DND-41 (cell line): ENCODE measurements at regions not wholly inside any gene's neighbourhood (a gene's known extent, or its start where the extent isn't known, plus 50 kb on each side); places are given as distances from the start of the nearest gene placed in this dataset.

ENCODE experiments used
- ATAC-seq: fragments of 200-7000 bp; cut with Tn5 transposase; 3 replicates; pipeline ENCODE4 v1.9.1; 2021; ENCODE audit warnings: low read depth; ENCODE audit not compliant: insufficient read depth
- DNase-seq: peaks from one replicate; pipeline ENCODE4 v3.0.0-alpha.2; 2020
- H2AFZ ChIP-seq: 2 replicates; pipeline ENCODE4 v1.6.0; 2012; ENCODE audit warnings: low read depth, low read length
- H3K27ac ChIP-seq: 2 replicates; pipeline ENCODE4 v1.5.1; 2012; ENCODE audit warnings: low read length, inconsistent platforms
- H3K27me3 ChIP-seq: fragments of 200-600 bp; sonication (generic); 2 replicates; pipeline ENCODE4 v1.6.0; 2012; ENCODE audit warnings: low read length, mild to moderate bottlenecking, inconsistent platforms; ENCODE audit not compliant: insufficient read depth, poor library complexity
- H3K36me3 ChIP-seq: 2 replicates; pipeline ENCODE4 v1.5.1; 2012; ENCODE audit warnings: low read length, inconsistent platforms; ENCODE audit not compliant: insufficient read depth
- H3K4me1 ChIP-seq: 2 replicates; pipeline ENCODE4 v1.5.1; 2012; ENCODE audit warnings: mild to moderate bottlenecking, low read length; ENCODE audit not compliant: insufficient read depth
- H3K4me2 ChIP-seq: 2 replicates; pipeline ENCODE4 v1.6.0; 2012; ENCODE audit warnings: mild to moderate bottlenecking, moderate library complexity, low read length, inconsistent platforms; ENCODE audit not compliant: insufficient read depth
- H3K4me3 ChIP-seq, 2 experiments: fragments of 200-600 bp in 1 of 2; shearing (Covaris generic) in 1 of 2; 2 replicates each; pipeline ENCODE4 v1.5.1; 2012 to 2016; ENCODE audit warnings: inconsistent platforms in 2 of 2, low read length in 2 of 2, mild to moderate bottlenecking in 2 of 2, low read depth in 1 of 2, moderate library complexity in 1 of 2
- H3K79me2 ChIP-seq: 2 replicates; pipeline ENCODE4 v1.6.0; 2012; ENCODE audit warnings: low read length, inconsistent platforms; ENCODE audit not compliant: insufficient read depth
- H3K9ac ChIP-seq: 2 replicates; pipeline ENCODE4 v1.6.0; 2012; ENCODE audit warnings: low read depth, mild to moderate bottlenecking, inconsistent platforms, low read length, moderate library complexity
- H3K9me3 ChIP-seq: 2 replicates; pipeline ENCODE4 v1.5.1; 2012; ENCODE audit warnings: low read length, moderate library complexity, mild to moderate bottlenecking, inconsistent platforms; ENCODE audit not compliant: insufficient read depth, severe bottlenecking
- H4K20me1 ChIP-seq: 2 replicates; pipeline ENCODE4 v1.6.0; 2012; ENCODE audit warnings: low read length; ENCODE audit not compliant: insufficient read depth
- EZH2 ChIP-seq: IDR thresholded peaks from 3 replicates; pipeline ENCODE4 v1.6.1; 2012; ENCODE audit warnings: borderline replicate concordance, low read depth, mild to moderate bottlenecking, moderate library complexity, low read length, inconsistent platforms; ENCODE audit not compliant: severe bottlenecking
- TF ChIP-seq, protein P1 (sequence below): IDR thresholded peaks from 2 replicates; pipeline ENCODE4 v1.5.1; 2012; ENCODE audit warnings: borderline replicate concordance, low read length, moderate library complexity, mild to moderate bottlenecking; ENCODE audit not compliant: poor library complexity, severe bottlenecking; ENCODE audit errors: extremely low read depth

DNA sequence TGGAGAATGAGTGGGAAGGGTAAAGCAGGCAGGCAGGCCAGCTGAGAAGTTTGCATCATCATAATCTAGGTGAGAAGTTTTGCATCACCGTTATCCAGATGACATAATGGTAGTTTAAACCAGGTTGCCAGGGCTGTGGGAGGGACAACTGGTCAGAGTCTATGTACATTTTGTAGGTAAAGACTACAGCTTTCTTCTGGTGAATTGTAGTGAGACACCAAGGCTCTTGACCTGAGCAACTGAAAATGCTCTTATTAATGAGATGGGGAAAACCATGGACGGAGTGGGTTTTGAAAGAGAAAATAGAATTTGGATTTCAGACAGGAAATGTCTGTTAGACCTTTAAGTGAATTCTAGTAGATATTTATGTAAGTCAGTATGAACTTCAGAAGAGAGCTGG lies 76.0 kb upstream of the VEGFC start:
- no peak overlapping the region for H3K9ac ChIP-seq
- ATAC-seq (no peak), DNase-seq (no peak)
- no peak overlapping the region for H3K4me2 ChIP-seq
- TF ChIP-seq, protein P1, sequence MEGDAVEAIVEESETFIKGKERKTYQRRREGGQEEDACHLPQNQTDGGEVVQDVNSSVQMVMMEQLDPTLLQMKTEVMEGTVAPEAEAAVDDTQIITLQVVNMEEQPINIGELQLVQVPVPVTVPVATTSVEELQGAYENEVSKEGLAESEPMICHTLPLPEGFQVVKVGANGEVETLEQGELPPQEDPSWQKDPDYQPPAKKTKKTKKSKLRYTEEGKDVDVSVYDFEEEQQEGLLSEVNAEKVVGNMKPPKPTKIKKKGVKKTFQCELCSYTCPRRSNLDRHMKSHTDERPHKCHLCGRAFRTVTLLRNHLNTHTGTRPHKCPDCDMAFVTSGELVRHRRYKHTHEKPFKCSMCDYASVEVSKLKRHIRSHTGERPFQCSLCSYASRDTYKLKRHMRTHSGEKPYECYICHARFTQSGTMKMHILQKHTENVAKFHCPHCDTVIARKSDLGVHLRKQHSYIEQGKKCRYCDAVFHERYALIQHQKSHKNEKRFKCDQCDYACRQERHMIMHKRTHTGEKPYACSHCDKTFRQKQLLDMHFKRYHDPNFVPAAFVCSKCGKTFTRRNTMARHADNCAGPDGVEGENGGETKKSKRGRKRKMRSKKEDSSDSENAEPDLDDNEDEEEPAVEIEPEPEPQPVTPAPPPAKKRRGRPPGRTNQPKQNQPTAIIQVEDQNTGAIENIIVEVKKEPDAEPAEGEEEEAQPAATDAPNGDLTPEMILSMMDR = no peak
- TF ChIP-seq EZH2 = no peak
- no peaks in the 10 kb centered on the region for H3K79me2 ChIP-seq
- H2AFZ ChIP-seq = no peak overlapping the region
- H3K9me3 ChIP-seq = no peaks in the 10 kb centered on the region
- no peak overlapping the region for H3K27ac ChIP-seq
- H3K36me3 ChIP-seq = no peaks in the 10 kb centered on the region
- H4K20me1 ChIP-seq = no peaks in the 10 kb centered on the region
- H3K4me1 ChIP-seq = no peaks in the 10 kb centered on the region
- H3K4me3 ChIP-seq = no peak overlapping the region
- no peaks in the 10 kb centered on the region for H3K27me3 ChIP-seq

GRCh38 chr4:176872461-176872860 lies 79.7 kb upstream of the VEGFC start:
- no peak for DNase-seq
- no peak for ATAC-seq
- no peak overlapping the region for H2AFZ ChIP-seq

GRCh38 chr4:176874721-176875445 lies 82.2 kb upstream of the VEGFC start:
- no peaks in the 10 kb centered on the region for H4K20me1 ChIP-seq
- H3K27me3 ChIP-seq = no peaks in the 10 kb centered on the region
- DNase-seq = no peak
- peaks cover 18% of the 10 kb centered on the region; the same call in 1 of the 2 replicates for H3K36me3 ChIP-seq
- H2AFZ ChIP-seq = no peak overlapping the region
- H3K4me1 ChIP-seq = no peaks in the 10 kb centered on the region
- TF ChIP-seq, protein P1 = no peak
- TF ChIP-seq EZH2 = no peak
- H3K79me2 ChIP-seq = no peaks in the 10 kb centered on the region
- ATAC-seq = no peak
- H3K4me2 ChIP-seq = no peak overlapping the region
- H3K9ac ChIP-seq = no peak overlapping the region
- no peaks in the 10 kb centered on the region for H3K9me3 ChIP-seq
- H3K27ac ChIP-seq = no peak overlapping the region
- no peak overlapping the region for H3K4me3 ChIP-seq

More at GRCh38 chr4:176872461-176872860, 79.7 kb upstream of the VEGFC start:
- Histone ChIP-seq H3K27me3 (no peaks in the 10 kb centered on the region), H3K4me2 (no peak overlapping the region), H3K36me3 (peaks cover 14% of the 10 kb centered on the region; the same call in 1 of the 2 replicates), H4K20me1 (no peaks in the 10 kb centered on the region), H3K9me3 (no peaks in the 10 kb centered on the region), H3K79me2 (no peaks in the 10 kb centered on the region), H3K9ac (no peak overlapping the region), H3K4me1 (no peaks in the 10 kb centered on the region), H3K4me3 (no peak overlapping the region), H3K27ac (no peak overlapping the region)
- TF ChIP-seq EZH2 = no peak
- TF ChIP-seq, protein P1 = no peak
